BLaER1 treated with 17β-estradiol and CSF1 and Interleukin-3, amounts not matched to agents 10 nM and 100 nM (cell line): ENCODE measurements at regions not wholly inside any gene's neighbourhood (a gene's known extent, or its start where the extent isn't known, plus 50 kb on each side); places are given as distances from the start of the nearest gene placed in this dataset.

ENCODE experiments used
- H3K27ac ChIP-seq, 11 experiments: shearing (Covaris generic); formaldehyde crosslinking; 2 replicates each; pipeline ENCODE4 v1.8.1; 2022
- H3K27me3 ChIP-seq, 11 experiments: shearing (Covaris generic); formaldehyde crosslinking; 2 replicates each; pipeline ENCODE4 v1.8.1; 2022
- H3K36me3 ChIP-seq, 11 experiments: shearing (Covaris generic); formaldehyde crosslinking; 2 replicates each; pipeline ENCODE4 v1.8.1; 2022
- H3K4me1 ChIP-seq, 10 experiments: shearing (Covaris generic); formaldehyde crosslinking; 2 replicates each; pipeline ENCODE4 v1.8.1; 2022
- H3K4me2 ChIP-seq, 11 experiments: shearing (Covaris generic); formaldehyde crosslinking; 2 replicates each; pipeline ENCODE4 v1.8.1; 2022
- H3K4me3 ChIP-seq, 10 experiments: shearing (Covaris generic); formaldehyde crosslinking; 2 replicates each; pipeline ENCODE4 v1.8.1; 2022
- H3K9ac ChIP-seq, 11 experiments: shearing (Covaris generic); formaldehyde crosslinking; 2 replicates each; pipeline ENCODE4 v1.8.1; 2022
- H3K9me3 ChIP-seq, 11 experiments: shearing (Covaris generic); formaldehyde crosslinking; replicated peaks in 1 of 11; 2 replicates each; pipeline ENCODE4 v1.8.1; 2022
- H4K20me1 ChIP-seq, 11 experiments: shearing (Covaris generic); formaldehyde crosslinking; 2 replicates each; pipeline ENCODE4 v1.8.1; 2022
- Cebpa-rat ChIP-seq, 11 experiments: shearing (Covaris generic); IDR thresholded peaks; 2 replicates each; pipeline ENCODE4 v1.8.1; 2022

GRCh38 chr2:215880970-215881369 is 132.4 kb downstream of the MREG start:
- H3K4me2 ChIP-seq, result no peak overlapping the region
- H4K20me1 ChIP-seq, result no peaks in the 10 kb centered on the region
- no peak overlapping the region for H3K27ac ChIP-seq
- H3K36me3 ChIP-seq, result no peaks in the 10 kb centered on the region
- peaks cover 0 to 22% (median 0%) of the 10 kb centered on the region in 10 experiments; a peak in 5 of 20 replicates for H3K4me1 ChIP-seq
- TF ChIP-seq Cebpa-rat (IDR thresholded peaks at IDR 0.05), result no peak
- no peak overlapping the region for H3K9ac ChIP-seq
- H3K4me3 ChIP-seq, result no peak overlapping the region
- no peaks in the 10 kb centered on the region for H3K27me3 ChIP-seq
- peaks cover 0 to 11% (median 5%) of the 10 kb centered on the region in 11 experiments; a peak in 8 of 22 replicates for H3K9me3 ChIP-seq

DNA sequence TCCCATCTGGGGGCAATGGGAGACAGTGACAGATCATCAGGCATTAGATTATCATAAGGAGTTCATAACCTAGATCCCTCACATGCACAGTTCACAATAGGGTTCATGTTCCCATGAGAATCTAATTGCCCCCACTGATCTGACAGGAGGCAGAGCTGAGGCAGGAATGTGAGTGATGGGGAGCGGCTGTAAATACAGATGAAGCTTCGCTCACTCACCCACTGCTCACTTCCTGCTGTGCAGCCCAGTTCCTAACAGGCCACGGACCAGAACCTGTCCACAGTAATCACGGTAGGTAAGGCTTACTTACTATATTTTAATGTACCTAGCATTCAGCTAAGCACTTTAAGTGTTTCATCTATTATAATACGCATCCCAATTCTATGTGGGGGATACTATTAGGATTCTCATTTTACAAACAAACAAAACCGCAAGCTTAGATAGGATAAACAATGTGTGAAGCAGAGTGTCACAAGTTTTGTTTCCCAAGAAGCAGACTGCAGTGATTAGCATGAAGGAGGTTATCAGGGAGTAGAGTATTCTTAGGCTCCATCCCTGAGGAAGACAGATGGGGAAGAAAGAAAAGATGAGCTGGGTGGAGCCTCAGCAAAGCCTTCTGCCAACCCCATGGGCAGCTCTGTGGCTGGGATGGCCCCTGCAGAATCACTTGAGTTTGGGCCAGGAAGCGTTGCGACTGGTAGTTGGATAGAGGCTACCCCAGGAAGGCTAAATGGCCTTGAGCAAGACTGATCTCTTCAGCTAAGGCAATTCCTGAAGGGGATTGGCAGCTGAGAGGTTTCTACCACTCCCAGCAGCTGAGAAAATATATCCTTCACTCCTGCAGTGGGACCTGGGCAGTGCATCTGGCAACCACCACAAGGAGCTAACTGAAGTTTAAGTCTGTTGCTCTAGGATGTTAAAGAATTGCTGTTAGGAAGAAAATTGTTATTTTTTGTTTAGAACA is 133.1 kb downstream of the MREG start:
- Histone ChIP-seq H3K9ac (no peak overlapping the region), H3K4me2 (no peak overlapping the region), H3K4me3 (no peak overlapping the region), H3K27ac (no peak overlapping the region), H3K27me3 (no peaks in the 10 kb centered on the region), H3K36me3 (no peaks in the 10 kb centered on the region), H4K20me1 (no peaks in the 10 kb centered on the region), H3K9me3 (peaks cover 0 to 11% (median 5%) of the 10 kb centered on the region in 11 experiments; a peak in 8 of 22 replicates), H3K4me1 (peaks cover 0 to 22% (median 0%) of the 10 kb centered on the region in 10 experiments; a peak in 5 of 20 replicates)
- TF ChIP-seq Cebpa-rat (IDR thresholded peaks at IDR 0.05), result no peak

DNA sequence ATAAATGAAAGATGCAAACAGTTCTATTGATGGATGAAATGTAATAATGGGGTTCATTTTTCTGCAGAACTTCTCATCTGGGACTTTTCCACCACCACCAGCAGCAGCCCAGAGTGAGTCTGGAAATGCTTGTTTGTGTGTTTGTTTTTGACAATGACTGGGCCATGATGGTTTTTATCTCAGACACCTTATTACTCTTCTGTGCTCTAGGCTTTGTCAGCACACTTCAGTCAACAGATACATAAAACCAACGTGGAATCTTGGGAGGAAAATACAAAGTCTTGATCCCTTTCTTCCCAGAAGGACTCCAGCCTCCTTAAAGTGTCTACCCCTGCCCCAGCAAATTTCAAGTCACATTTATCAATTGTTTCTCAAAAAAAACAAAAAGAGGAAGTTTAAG is 134.0 kb downstream of the MREG start:
- H3K27me3 ChIP-seq, result no peaks in the 10 kb centered on the region
- TF ChIP-seq Cebpa-rat (IDR thresholded peaks at IDR 0.05), result no peak
- H3K27ac ChIP-seq, result no peak overlapping the region
- no peaks in the 10 kb centered on the region for H3K36me3 ChIP-seq
- peaks cover 0 to 22% (median 0%) of the 10 kb centered on the region in 10 experiments; a peak in 5 of 20 replicates for H3K4me1 ChIP-seq
- peaks cover 0 to 11% (median 5%) of the 10 kb centered on the region in 11 experiments; a peak in 8 of 22 replicates for H3K9me3 ChIP-seq
- no peak overlapping the region for H3K4me3 ChIP-seq
- no peak overlapping the region for H3K9ac ChIP-seq
- H3K4me2 ChIP-seq, result no peak overlapping the region
- no peaks in the 10 kb centered on the region for H4K20me1 ChIP-seq

GRCh38 chr2:215878476-215879063 is 134.8 kb downstream of the MREG start:
- Histone ChIP-seq H3K27me3 (no peaks in the 10 kb centered on the region), H3K36me3 (no peaks in the 10 kb centered on the region), H3K9ac (no peak overlapping the region), H3K4me2 (no peak overlapping the region), H3K27ac (no peak overlapping the region), H4K20me1 (no peaks in the 10 kb centered on the region), H3K4me3 (no peak overlapping the region), H3K4me1 (peaks cover 0 to 17% (median 0%) of the 10 kb centered on the region in 10 experiments; a peak in 5 of 20 replicates), H3K9me3 (peaks cover 0 to 11% (median 5%) of the 10 kb centered on the region in 11 experiments; a peak in 8 of 22 replicates)
- TF ChIP-seq Cebpa-rat (IDR thresholded peaks at IDR 0.05), result no peak

DNA sequence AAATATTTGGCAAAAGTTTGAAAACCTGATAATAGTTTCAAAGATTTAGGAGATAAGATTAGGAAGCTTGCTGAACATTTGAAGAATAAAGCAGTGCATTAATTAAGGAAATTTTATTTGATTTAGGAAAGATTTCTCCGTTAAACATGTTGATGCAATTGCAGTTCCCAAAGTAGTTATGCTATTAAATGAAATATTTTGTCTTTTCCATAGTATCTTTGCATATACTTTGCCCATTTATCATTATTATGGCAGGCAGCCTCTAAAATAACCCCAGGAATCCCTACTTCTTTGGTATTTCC is 136.5 kb downstream of the MREG start:
- peaks cover 0 to 11% (median 5%) of the 10 kb centered on the region in 11 experiments; a peak in 8 of 22 replicates for H3K9me3 ChIP-seq
- no peak overlapping the region for H3K4me3 ChIP-seq
- no peak overlapping the region for H3K4me2 ChIP-seq
- no peak overlapping the region for H3K27ac ChIP-seq
- H3K27me3 ChIP-seq, result no peaks in the 10 kb centered on the region
- no peaks in the 10 kb centered on the region for H3K36me3 ChIP-seq
- H3K9ac ChIP-seq, result no peak overlapping the region
- 0 out of 20 replicates have a peak, but pooled peaks cover 0 to 10% (median 0%) of the 10 kb centered on the region in 10 experiments for H3K4me1 ChIP-seq
- no peak for TF ChIP-seq Cebpa-rat (IDR thresholded peaks at IDR 0.05)
- no peaks in the 10 kb centered on the region for H4K20me1 ChIP-seq

DNA sequence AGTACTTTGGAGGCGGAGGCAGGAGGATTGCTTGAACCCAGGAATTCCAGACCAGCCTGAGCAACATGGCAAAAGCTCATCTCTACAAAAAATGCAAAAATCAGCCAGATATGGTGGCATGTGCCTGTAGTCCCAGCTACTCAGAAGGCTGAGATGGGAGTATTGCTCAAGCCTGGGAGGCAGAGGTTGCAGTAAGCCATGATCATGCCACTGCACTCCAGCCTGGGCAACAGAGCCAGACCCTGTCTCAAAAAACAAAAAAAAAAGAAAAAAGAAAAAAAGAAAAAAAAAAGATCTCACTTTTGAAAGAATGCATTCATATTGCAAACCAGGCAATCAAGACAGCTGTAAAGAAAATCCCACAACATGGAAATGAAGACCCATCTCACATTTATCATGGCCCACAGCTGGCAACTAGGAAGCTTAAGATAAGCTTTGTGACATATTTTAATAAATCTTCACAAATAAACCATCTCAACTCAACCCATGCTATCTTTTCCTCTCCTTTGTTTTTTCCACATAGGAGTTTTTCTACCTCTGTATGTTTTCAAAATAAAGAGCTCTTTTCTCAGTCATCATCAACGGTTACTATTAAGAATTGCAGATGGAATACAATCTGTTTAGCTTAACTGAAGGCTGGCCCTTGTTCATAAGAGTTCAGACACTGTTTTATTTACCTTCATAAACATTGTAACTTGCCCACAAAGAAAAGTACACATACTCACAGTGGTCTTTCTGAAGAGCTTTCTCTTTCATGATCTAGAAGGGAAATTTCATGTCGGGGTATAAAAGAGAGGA is 137.0 kb downstream of the MREG start:
- Histone ChIP-seq H3K4me1 (peaks cover 0 to 11% (median 0%) of the 10 kb centered on the region in 10 experiments; a peak in 3 of 20 replicates), H3K27ac (no peak overlapping the region)

DNA sequence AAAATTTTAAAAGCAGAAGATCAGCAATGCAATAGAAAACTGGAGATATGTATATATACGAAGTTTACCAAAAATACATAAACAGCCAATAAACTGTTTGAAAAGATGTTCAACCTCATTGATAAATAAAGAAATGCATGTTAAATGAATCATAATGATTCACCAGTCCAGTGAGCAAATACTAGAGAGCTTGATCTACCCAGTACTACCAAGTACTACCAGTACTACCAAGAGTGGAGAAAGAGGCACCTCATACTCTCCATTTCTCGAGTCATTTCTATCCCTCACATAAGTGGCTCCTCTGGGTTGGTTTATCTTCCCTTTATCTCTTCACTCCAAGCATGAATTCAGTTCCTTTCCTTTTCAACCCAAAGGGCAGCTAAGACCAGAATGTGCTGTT is 138.9 kb downstream of the MREG start:
- peaks cover 0 to 11% (median 5%) of the 10 kb centered on the region in 11 experiments; a peak in 8 of 22 replicates for H3K9me3 ChIP-seq
- no peak overlapping the region for H3K9ac ChIP-seq
- peaks cover 0 to 24% (median 2%) of the 10 kb centered on the region in 10 experiments; a peak in 9 of 20 replicates for H3K4me1 ChIP-seq
- no peaks in the 10 kb centered on the region for H4K20me1 ChIP-seq
- no peak for TF ChIP-seq Cebpa-rat (IDR thresholded peaks at IDR 0.05)
- H3K4me2 ChIP-seq, result no peak overlapping the region
- H3K4me3 ChIP-seq, result no peak overlapping the region
- H3K27me3 ChIP-seq, result no peaks in the 10 kb centered on the region
- no peak overlapping the region for H3K27ac ChIP-seq
- no peaks in the 10 kb centered on the region for H3K36me3 ChIP-seq

More for the DNA sequence above, 137.0 kb downstream of the MREG start:
- Histone ChIP-seq H4K20me1 (no peaks in the 10 kb centered on the region), H3K4me2 (no peak overlapping the region), H3K9ac (no peak overlapping the region), H3K36me3 (no peaks in the 10 kb centered on the region), H3K4me3 (no peak overlapping the region), H3K27me3 (no peaks in the 10 kb centered on the region), H3K9me3 (peaks cover 0 to 11% (median 5%) of the 10 kb centered on the region in 11 experiments; a peak in 8 of 22 replicates)
- TF ChIP-seq Cebpa-rat (IDR thresholded peaks at IDR 0.05), result no peak

- Histone ChIP-seq H4K20me1 (no peaks in the 10 kb centered on the region), H3K27me3 (no peaks in the 10 kb centered on the region), H3K27ac (peak overlapping the region in 2 of 11 experiments; percentile 18 to 58; a peak in 2 of 22 replicates), H3K4me3 (no peak overlapping the region), H3K4me1 (peaks cover 0 to 30% (median 2%) of the 10 kb centered on the region in 10 experiments; a peak in 9 of 20 replicates), H3K9me3 (no peaks in the 10 kb centered on the region), H3K36me3 (no peaks in the 10 kb centered on the region), H3K4me2 (peak overlapping the region in 3 of 11 experiments; percentile 30 to 45 (median 40); a peak in 5 of 22 replicates), H3K9ac (no peak overlapping the region)
- no peak for TF ChIP-seq Cebpa-rat (IDR thresholded peaks at IDR 0.05)
Observed at GRCh38 chr2:215870986-215871385, 142.4 kb downstream of the MREG start.
